Heart left ventricle (tissue), 16 donors: ENCODE measurements at regions not wholly inside any gene's neighbourhood (a gene's known extent, or its start where the extent isn't known, plus 50 kb on each side); places are given as distances from the start of the nearest gene placed in this dataset.

Experiments
- ATAC-seq, 4 donors: fragments of 200-7000 bp; cut with Tn5 transposase; one replicate each; pipeline ENCODE4 v1.9.1; 2020 to 2022; ENCODE audit warnings: moderate library complexity in 4 of 4, mild to moderate bottlenecking in 3 of 4, moderate number of reproducible peaks in 1 of 4
- DNase-seq, 5 donors: peaks; one replicate each; pipeline ENCODE4 v3.0.0-alpha.2; 2020
- H3K27ac ChIP-seq, 12 donors: fragments of 200-600 bp; sonication (generic) in 4 of 12; one replicate each; pipeline versions ENCODE4 v1.5.0 to v1.8.0; 2016 to 2022; ENCODE audit warnings: mild to moderate bottlenecking in 2 of 12
- H3K27me3 ChIP-seq, 9 donors: fragments of 200-600 bp; sonication (generic) in 2 of 9; one replicate each; pipeline versions ENCODE4 v1.5.1 to v1.8.0; 2016 to 2022; ENCODE audit warnings: mild to moderate bottlenecking in 3 of 9
- H3K36me3 ChIP-seq, 9 donors: fragments of 200-600 bp; sonication (generic) in 2 of 9; one replicate each; pipeline versions ENCODE4 v1.5.0 to v1.8.0; 2018 to 2022; ENCODE audit warnings: mild to moderate bottlenecking in 2 of 9
- H3K4me1 ChIP-seq, 12 donors: fragments of 200-600 bp; sonication (generic) in 4 of 12; one replicate each; pipeline versions ENCODE4 v1.5.0 to v1.8.0; 2016 to 2022; ENCODE audit warnings: mild to moderate bottlenecking in 3 of 12
- H3K4me3 ChIP-seq, 12 donors: fragments of 200-600 bp; sonication (generic) in 4 of 12; one replicate each; pipeline versions ENCODE4 v1.5.0 to v1.8.0; 2017 to 2022; ENCODE audit warnings: mild to moderate bottlenecking in 9 of 12, moderate library complexity in 4 of 12
- H3K9me3 ChIP-seq, 12 donors: fragments of 200-600 bp; sonication (generic) in 4 of 12; one replicate each; pipeline versions ENCODE4 v1.5.0 to v1.8.0; 2016 to 2022; ENCODE audit warnings: mild to moderate bottlenecking in 1 of 12
- POLR2A ChIP-seq, 2 donors: fragments of 450-650 bp; IDR thresholded peaks; one replicate each; pipeline ENCODE4 v1.6.1; 2017; ENCODE audit warnings: antibody characterized with exemption in 2 of 2, mild to moderate bottlenecking in 2 of 2, moderate library complexity in 2 of 2
- WGBS, 4 donors: extraction: QIAGEN DNeasy Blood & Tissue Kit in 2 of 4; methylation state at CpG; one replicate each; pipeline versions ENCODE4 v1.1.5 to v1.1.7; 2013 to 2018; 5-methylcytosine and 5-hydroxymethylcytosine counted together
- intact Hi-C, 10 donors: fragments of 100-400 bp; cut with DNase I; formaldehyde crosslinking; loops; one replicate each; pipeline versions ENCODE4 v1.11.1 to v1.14.2; 2022
- TF ChIP-seq, protein P1 (sequence below), 12 donors: fragments of 200-600 bp; sonication (generic) in 4 of 12; IDR thresholded peaks; one replicate each; pipeline versions ENCODE4 v1.5.0 to v1.8.0; 2018 to 2022; ENCODE audit warnings: antibody characterized with exemption in 12 of 12, mild to moderate bottlenecking in 5 of 12
- donor health status: ischemic (EF 13 %, LVEDD 7.1; RV severe dilation, severe dysfunction).
- donor health status: healthy with polysubstance abuse.
- donor health status: DM: no; HTN: yes; CAD: no.
- donor health status: DM: no; HTN: no; CAD: no.
- donor health status: ischemic (EF 25% LVEDD 6.9; RV normal size, moderate dysfunction).
- donor health status: ischemic (EF 25% LVEDD 5.7; RV mildly dilated, moderate dysfunction).
- donor health status: healthy.
- donor health status: DM: yes; HTN: yes; CAD: no.
- donor health status: ischemic (EF 35%, LVEDD 5.7; RV mildly dilated, moderate dysfunction).
- donor health status: nonischemic (EF 11% LVEDD 7.7; RV severe dilation, severe dysfunction).
- donor health status: DM: yes; HTN: yes; CAD: no.
- donor health status: PGD.
- donor health status: ischemic (EF 29% LVEDD 5.4; RV normal size, mild dysfunction).
- donor health status: nonischemic (EF 23%, LVEDD 6.1; RV moderate dilation, normal function).

GRCh38 chr2:4279431-4279830, 576.1 kb downstream of the DCDC2C start:
- TF ChIP-seq POLR2A (IDR thresholded peaks at IDR 0.05) = no peak
- TF ChIP-seq, protein P1, sequence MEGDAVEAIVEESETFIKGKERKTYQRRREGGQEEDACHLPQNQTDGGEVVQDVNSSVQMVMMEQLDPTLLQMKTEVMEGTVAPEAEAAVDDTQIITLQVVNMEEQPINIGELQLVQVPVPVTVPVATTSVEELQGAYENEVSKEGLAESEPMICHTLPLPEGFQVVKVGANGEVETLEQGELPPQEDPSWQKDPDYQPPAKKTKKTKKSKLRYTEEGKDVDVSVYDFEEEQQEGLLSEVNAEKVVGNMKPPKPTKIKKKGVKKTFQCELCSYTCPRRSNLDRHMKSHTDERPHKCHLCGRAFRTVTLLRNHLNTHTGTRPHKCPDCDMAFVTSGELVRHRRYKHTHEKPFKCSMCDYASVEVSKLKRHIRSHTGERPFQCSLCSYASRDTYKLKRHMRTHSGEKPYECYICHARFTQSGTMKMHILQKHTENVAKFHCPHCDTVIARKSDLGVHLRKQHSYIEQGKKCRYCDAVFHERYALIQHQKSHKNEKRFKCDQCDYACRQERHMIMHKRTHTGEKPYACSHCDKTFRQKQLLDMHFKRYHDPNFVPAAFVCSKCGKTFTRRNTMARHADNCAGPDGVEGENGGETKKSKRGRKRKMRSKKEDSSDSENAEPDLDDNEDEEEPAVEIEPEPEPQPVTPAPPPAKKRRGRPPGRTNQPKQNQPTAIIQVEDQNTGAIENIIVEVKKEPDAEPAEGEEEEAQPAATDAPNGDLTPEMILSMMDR (IDR thresholded peaks at IDR 0.05) = no peak
- 74 to 79% (median 78%) methylated on average over 5 of the region's 5 CpGs for WGBS, 4 donors

GRCh38 chr2:4291430-4291829, 588.1 kb downstream of the DCDC2C start:
- Histone ChIP-seq H3K9me3 (no peaks in the 10 kb centered on the region), H3K27ac (no peak overlapping the region), H3K36me3 (no peaks in the 10 kb centered on the region), H3K4me3 (no peak overlapping the region), H3K27me3 (no peaks in the 10 kb centered on the region), H3K4me1 (no peaks in the 10 kb centered on the region)
- intact Hi-C loops = no loop called here
- DNase-seq (no peak), ATAC-seq (no peak)
- TF ChIP-seq, protein P1 (IDR thresholded peaks at IDR 0.05) = no peak
- TF ChIP-seq POLR2A (IDR thresholded peaks at IDR 0.05) = no peak
- WGBS, 4 donors = 58 to 66% (median 62%) methylated on average over 4 of the region's 4 CpGs

More at GRCh38 chr2:4279431-4279830, 576.1 kb downstream of the DCDC2C start:
- DNase-seq (no peak), ATAC-seq (no peak)
- Histone ChIP-seq H3K27me3 (no peaks in the 10 kb centered on the region), H3K4me1 (no peaks in the 10 kb centered on the region), H3K36me3 (no peaks in the 10 kb centered on the region), H3K27ac (no peak overlapping the region), H3K9me3 (no peaks in the 10 kb centered on the region), H3K4me3 (no peak overlapping the region)
- intact Hi-C loops = no loop called here

- H3K27ac ChIP-seq = no peak overlapping the region
- H3K4me1 ChIP-seq = no peaks in the 10 kb centered on the region
- DNase-seq (no peak), ATAC-seq (no peak)
- H3K9me3 ChIP-seq = no peaks in the 10 kb centered on the region
- no peak overlapping the region for H3K4me3 ChIP-seq
- TF ChIP-seq, protein P1 (IDR thresholded peaks at IDR 0.05) = no peak
- no peak for TF ChIP-seq POLR2A (IDR thresholded peaks at IDR 0.05)
- intact Hi-C loops = no loop called here
- no peaks in the 10 kb centered on the region for H3K27me3 ChIP-seq
- no peaks in the 10 kb centered on the region for H3K36me3 ChIP-seq
Measured at GRCh38 chr2:4295680-4296079, 592.3 kb downstream of the DCDC2C start.

GRCh38 chr2:4300616-4301015, 597.2 kb downstream of the DCDC2C start:
- Histone ChIP-seq H3K4me1 (no peaks in the 10 kb centered on the region), H3K27ac (no peak overlapping the region), H3K9me3 (peaks cover 0 to 12% (median 0%) of the 10 kb centered on the region in 12 donors), H3K36me3 (no peaks in the 10 kb centered on the region), H3K27me3 (no peaks in the 10 kb centered on the region), H3K4me3 (no peak overlapping the region)
- intact Hi-C loops = no loop called here
- DNase-seq (no peak), ATAC-seq (no peak)
- 70 to 79% (median 75%) methylated on average over 3 of the region's 3 CpGs for WGBS, 4 donors
- TF ChIP-seq POLR2A (IDR thresholded peaks at IDR 0.05) = no peak
- TF ChIP-seq, protein P1 (IDR thresholded peaks at IDR 0.05) = no peak
